ENCODE measurements at regions not wholly inside any gene's neighbourhood (a gene's known extent, or its start where the extent isn't known, plus 50 kb on each side); places are given as distances from the start of the nearest gene placed in this dataset.

DNA sequence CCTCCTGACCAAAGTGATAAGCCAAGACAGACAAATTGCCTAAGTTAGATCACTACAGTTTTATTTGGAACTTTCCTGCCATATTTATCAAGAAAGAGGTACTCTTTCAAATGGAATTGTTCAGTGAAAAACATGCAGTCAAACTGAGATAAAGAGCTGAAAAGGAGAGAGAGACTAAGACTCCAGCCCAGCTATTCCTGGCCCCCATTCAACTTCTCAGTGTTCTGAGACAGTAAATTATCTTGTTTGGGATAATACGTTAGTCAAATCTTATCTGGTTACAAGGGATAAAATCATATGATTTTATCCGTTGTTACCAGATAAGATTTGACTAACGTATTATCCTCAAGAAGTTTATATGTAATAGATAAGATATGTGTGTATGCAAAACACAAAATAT is 67.6 kb upstream of the CMC1 start:
- TF ChIP-seq CTCF (IDR thresholded peaks at IDR 0.05) = no peak
- TF ChIP-seq POLR2A (IDR thresholded peaks at IDR 0.05) = no peak

All from uterus (tissue), 2 donors.